Osteoblast (primary cell): ENCODE measurements at regions not wholly inside any gene's neighbourhood (a gene's known extent, or its start where the extent isn't known, plus 50 kb on each side); places are given as distances from the start of the nearest gene placed in this dataset.

Experiments
- DNase-seq: peaks from one replicate; pipeline ENCODE4 v3.0.0; 2011; ENCODE audit warnings: low spot score, mixed read lengths; ENCODE audit not compliant: insufficient read length; ENCODE audit errors: missing footprints
- H2AFZ ChIP-seq: 2 replicates; pipeline ENCODE4 v1.6.0; 2011; ENCODE audit warnings: mild to moderate bottlenecking, low read length
- H3K27ac ChIP-seq: 2 replicates; pipeline ENCODE4 v1.5.1; 2011; ENCODE audit warnings: mild to moderate bottlenecking, low read depth, low read length, moderate library complexity
- H3K27me3 ChIP-seq: 2 replicates; pipeline ENCODE4 v1.6.0; 2012; ENCODE audit warnings: mild to moderate bottlenecking, control low read depth, inconsistent platforms, low read length, moderate library complexity; ENCODE audit not compliant: insufficient read depth
- H3K36me3 ChIP-seq: 2 replicates; pipeline ENCODE4 v1.5.1; 2011; ENCODE audit warnings: mild to moderate bottlenecking, low read length, control low read depth, moderate library complexity; ENCODE audit not compliant: insufficient read depth
- H3K4me1 ChIP-seq: 2 replicates; pipeline ENCODE4 v1.5.1; 2011; ENCODE audit warnings: mild to moderate bottlenecking, low read length, control low read depth, moderate library complexity; ENCODE audit not compliant: insufficient read depth
- H3K4me2 ChIP-seq: 2 replicates; pipeline ENCODE4 v1.6.0; 2011; ENCODE audit warnings: mild to moderate bottlenecking, low read length; ENCODE audit not compliant: insufficient read depth
- H3K4me3 ChIP-seq: fragments of 200-600 bp; sonication (generic); 3 replicates; pipeline ENCODE4 v1.5.1; 2012; ENCODE audit warnings: mild to moderate bottlenecking, low read length, inconsistent platforms; ENCODE audit not compliant: insufficient read depth
- H3K79me2 ChIP-seq: 2 replicates; pipeline ENCODE4 v1.6.0; 2012; ENCODE audit warnings: mild to moderate bottlenecking, low read length, control low read depth, inconsistent platforms; ENCODE audit not compliant: insufficient read depth
- H3K9me3 ChIP-seq: 2 replicates; pipeline ENCODE4 v1.5.1; 2011; ENCODE audit warnings: low read depth, low read length, control low read depth
- H4K20me1 ChIP-seq: 2 replicates; pipeline ENCODE4 v1.6.0; 2012; ENCODE audit warnings: mild to moderate bottlenecking, low read length, control low read depth; ENCODE audit not compliant: insufficient read depth
- TF ChIP-seq, protein P1 (sequence below): IDR thresholded peaks from 2 replicates; pipeline ENCODE4 v1.5.1; 2011; ENCODE audit warnings: mild to moderate bottlenecking, low read depth, low read length, moderate library complexity; ENCODE audit errors: extremely low read depth

DNA sequence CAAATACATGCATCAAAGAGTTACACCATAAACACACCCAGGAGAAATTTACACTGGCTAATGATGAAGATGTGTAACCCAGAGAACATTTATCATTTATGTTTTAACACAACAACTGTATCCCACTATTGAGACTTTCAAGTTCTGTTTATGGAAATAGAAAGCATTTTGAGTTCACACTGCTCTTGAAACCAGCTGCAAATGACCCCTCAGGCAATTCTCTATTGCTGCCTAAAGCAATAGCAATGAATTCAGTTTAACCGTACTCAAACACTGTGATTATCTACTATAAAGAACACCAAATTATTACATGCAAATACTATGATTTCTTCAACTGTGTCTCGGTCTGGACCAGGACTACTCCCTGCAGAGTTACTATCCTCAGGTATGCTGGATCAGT is 452.7 kb upstream of the NRXN1 start:
- no peaks in the 10 kb centered on the region for H3K4me1 ChIP-seq
- H2AFZ ChIP-seq = no peak overlapping the region
- H3K27ac ChIP-seq = no peak overlapping the region
- H3K27me3 ChIP-seq = no peaks in the 10 kb centered on the region
- no peak overlapping the region for H3K4me2 ChIP-seq
- H3K79me2 ChIP-seq = no peaks in the 10 kb centered on the region
- H3K36me3 ChIP-seq = no peaks in the 10 kb centered on the region
- H4K20me1 ChIP-seq = no peaks in the 10 kb centered on the region
- no peak overlapping the region for H3K4me3 ChIP-seq
- no peak for DNase-seq
- no peaks in the 10 kb centered on the region for H3K9me3 ChIP-seq
- TF ChIP-seq, protein P1, sequence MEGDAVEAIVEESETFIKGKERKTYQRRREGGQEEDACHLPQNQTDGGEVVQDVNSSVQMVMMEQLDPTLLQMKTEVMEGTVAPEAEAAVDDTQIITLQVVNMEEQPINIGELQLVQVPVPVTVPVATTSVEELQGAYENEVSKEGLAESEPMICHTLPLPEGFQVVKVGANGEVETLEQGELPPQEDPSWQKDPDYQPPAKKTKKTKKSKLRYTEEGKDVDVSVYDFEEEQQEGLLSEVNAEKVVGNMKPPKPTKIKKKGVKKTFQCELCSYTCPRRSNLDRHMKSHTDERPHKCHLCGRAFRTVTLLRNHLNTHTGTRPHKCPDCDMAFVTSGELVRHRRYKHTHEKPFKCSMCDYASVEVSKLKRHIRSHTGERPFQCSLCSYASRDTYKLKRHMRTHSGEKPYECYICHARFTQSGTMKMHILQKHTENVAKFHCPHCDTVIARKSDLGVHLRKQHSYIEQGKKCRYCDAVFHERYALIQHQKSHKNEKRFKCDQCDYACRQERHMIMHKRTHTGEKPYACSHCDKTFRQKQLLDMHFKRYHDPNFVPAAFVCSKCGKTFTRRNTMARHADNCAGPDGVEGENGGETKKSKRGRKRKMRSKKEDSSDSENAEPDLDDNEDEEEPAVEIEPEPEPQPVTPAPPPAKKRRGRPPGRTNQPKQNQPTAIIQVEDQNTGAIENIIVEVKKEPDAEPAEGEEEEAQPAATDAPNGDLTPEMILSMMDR = no peak

- H3K4me1 ChIP-seq = no peaks in the 10 kb centered on the region
- H3K27ac ChIP-seq = no peak overlapping the region
- H3K9me3 ChIP-seq = no peaks in the 10 kb centered on the region
- no peaks in the 10 kb centered on the region for H3K36me3 ChIP-seq
- no peak overlapping the region for H3K4me3 ChIP-seq
- no peaks in the 10 kb centered on the region for H3K27me3 ChIP-seq
- H3K79me2 ChIP-seq = no peaks in the 10 kb centered on the region
- H2AFZ ChIP-seq = no peak overlapping the region
- H4K20me1 ChIP-seq = no peaks in the 10 kb centered on the region
- DNase-seq = no peak
- TF ChIP-seq, protein P1 = no peak
- H3K4me2 ChIP-seq = no peak overlapping the region
Observed at GRCh38 chr2:51483720-51484119, 451.8 kb upstream of the NRXN1 start.

DNA sequence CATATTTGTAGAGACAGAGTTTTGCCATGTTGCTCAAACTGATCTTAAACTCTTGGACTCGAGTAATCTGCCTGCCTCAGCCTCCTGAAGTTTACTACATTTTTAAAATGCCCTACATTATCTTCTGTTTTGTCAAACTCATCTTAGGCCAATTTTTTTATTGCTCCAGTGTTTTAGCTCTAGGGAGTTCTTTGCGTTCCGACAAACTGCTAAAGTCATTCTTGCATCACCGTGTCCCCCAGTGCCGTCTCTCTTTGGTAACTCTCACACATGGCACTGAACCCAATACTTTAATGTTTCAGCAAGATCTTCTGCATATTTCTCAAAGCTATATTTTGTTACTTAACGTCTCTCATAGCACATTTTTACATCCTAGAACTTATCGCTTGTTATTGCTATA is 440.9 kb upstream of the NRXN1 start:
- TF ChIP-seq, protein P1 = no peak

DNA sequence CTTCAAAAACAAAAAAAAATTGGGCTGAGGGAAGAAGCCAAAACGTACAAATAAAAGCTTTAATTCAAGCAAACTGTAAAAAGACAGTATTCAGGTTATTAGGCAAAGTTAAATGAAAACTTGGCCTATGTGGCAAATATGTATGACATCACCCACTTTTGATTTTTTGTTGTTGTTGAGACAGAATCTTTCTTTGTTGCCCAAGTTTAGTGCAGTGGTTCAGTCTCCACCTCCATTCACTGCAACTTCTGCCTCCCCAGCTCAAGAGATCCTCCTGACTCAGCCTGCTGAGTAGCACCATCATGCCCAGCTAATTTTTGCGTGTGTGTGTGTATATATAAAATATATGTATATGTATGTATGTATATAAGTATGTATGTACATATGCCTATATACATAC is 440.4 kb upstream of the NRXN1 start:
- Histone ChIP-seq H3K79me2 (no peaks in the 10 kb centered on the region), H3K36me3 (no peaks in the 10 kb centered on the region), H3K9me3 (no peaks in the 10 kb centered on the region), H2AFZ (no peak overlapping the region), H3K27ac (no peak overlapping the region), H3K4me2 (no peak overlapping the region), H3K4me1 (no peaks in the 10 kb centered on the region), H4K20me1 (no peaks in the 10 kb centered on the region), H3K27me3 (no peaks in the 10 kb centered on the region), H3K4me3 (no peak overlapping the region)
- TF ChIP-seq, protein P1 = no peak
- DNase-seq = no peak

More for the DNA sequence above, 440.9 kb upstream of the NRXN1 start:
- DNase-seq = no peak
- no peaks in the 10 kb centered on the region for H4K20me1 ChIP-seq
- H3K27me3 ChIP-seq = no peaks in the 10 kb centered on the region
- H3K79me2 ChIP-seq = no peaks in the 10 kb centered on the region
- no peaks in the 10 kb centered on the region for H3K36me3 ChIP-seq
- no peaks in the 10 kb centered on the region for H3K4me1 ChIP-seq
- H3K27ac ChIP-seq = no peak overlapping the region
- H3K4me3 ChIP-seq = no peak overlapping the region
- no peak overlapping the region for H3K4me2 ChIP-seq
- H3K9me3 ChIP-seq = no peaks in the 10 kb centered on the region
- no peak overlapping the region for H2AFZ ChIP-seq
